Stomach (tissue), 8 donors: ENCODE measurements at regions not wholly inside any gene's neighbourhood (a gene's known extent, or its start where the extent isn't known, plus 50 kb on each side); places are given as distances from the start of the nearest gene placed in this dataset.

Source experiments
- DNase-seq, 2 donors: peaks; one replicate each; pipeline versions ENCODE4 v3.0.0 to v3.0.0-alpha.2; 2013 to 2019
- H3K27ac ChIP-seq, 5 donors: fragments of 200-600 bp in 4 of 5; sonication (generic) in 4 of 5; one replicate each; pipeline ENCODE4 v1.5.1; 2013 to 2019; ENCODE audit warnings: mild to moderate bottlenecking in 1 of 5, moderate library complexity in 1 of 5
- H3K27me3 ChIP-seq, 3 donors: fragments of 200-600 bp; sonication (generic); one replicate each; pipeline ENCODE4 v1.5.1; 2017 to 2019; ENCODE audit warnings: mixed run types in 1 of 3
- H3K36me3 ChIP-seq, 4 donors: fragments of 200-600 bp; sonication (generic); 1 replicate in 3 of 4; 2 replicates in 1 of 4; pipeline ENCODE4 v1.5.1; 2016 to 2019
- H3K4me1 ChIP-seq, 4 donors: fragments of 200-600 bp; sonication (generic); one replicate each; pipeline ENCODE4 v1.5.1; 2016 to 2019
- H3K4me3 ChIP-seq, 4 donors: fragments of 200-600 bp; sonication (generic) in 3 of 4; one replicate each; pipeline ENCODE4 v1.5.1; 2016 to 2019; ENCODE audit warnings: mild to moderate bottlenecking in 1 of 4
- H3K9me3 ChIP-seq, 4 donors: fragments of 200-600 bp; sonication (generic); one replicate each; pipeline ENCODE4 v1.5.1; 2016 to 2019
- CTCF ChIP-seq, 7 experiments: fragments of 450-650 bp in 4 of 7; fragments of 200-600 bp in 3 of 7; sonication (generic) in 3 of 7; IDR thresholded peaks; one replicate each; pipeline ENCODE4 v1.5.1; 2016 to 2019; ENCODE audit warnings: antibody characterized with exemption in 7 of 7, control low read depth in 2 of 7, mild to moderate bottlenecking in 1 of 7
- EP300 ChIP-seq: sonication (generic); formaldehyde crosslinking; IDR thresholded peaks from one replicate; pipeline ENCODE4 v1.6.1; 2017; ENCODE audit warnings: antibody characterized with exemption
- POLR2A ChIP-seq, 4 donors: fragments of 450-650 bp; IDR thresholded peaks; one replicate each; pipeline ENCODE4 v1.6.1; 2016; ENCODE audit warnings: antibody characterized with exemption in 4 of 4, control low read depth in 2 of 4, mild to moderate bottlenecking in 1 of 4, moderate library complexity in 1 of 4
- POLR2AphosphoS5 ChIP-seq, 3 donors: sonication (generic); formaldehyde crosslinking; IDR thresholded peaks; one replicate each; pipeline ENCODE4 v1.6.1; 2016; ENCODE audit warnings: antibody characterized with exemption in 3 of 3
- WGBS, 5 donors: extraction: QIAGEN DNeasy Blood & Tissue Kit in 3 of 5; methylation state at CpG; one replicate each; pipeline versions ENCODE4 v1.1.5 to v1.1.7; 2013 to 2018; 5-methylcytosine and 5-hydroxymethylcytosine counted together
- intact Hi-C: fragments of 100-400 bp; cut with DNase I; formaldehyde crosslinking; loops from one replicate; pipeline ENCODE4 v1.15.1; 2023; ENCODE audit warnings: low total_unique reads
- donor health status: healthy with polysubstance abuse.
- donor health status: Bipolar disorder and iron deficiency.
- donor health status: healthy.

- intact Hi-C loops, result no loop called here
- no peak overlapping the region for H3K4me3 ChIP-seq
- no peaks in the 10 kb centered on the region for H3K4me1 ChIP-seq
- H3K27ac ChIP-seq, result no peak overlapping the region
- no peak for DNase-seq
- H3K9me3 ChIP-seq, result no peaks in the 10 kb centered on the region
- 47 to 67% (median 56%) methylated on average over 3 of the region's 3 CpGs for WGBS, 5 donors
- no peaks in the 10 kb centered on the region for H3K36me3 ChIP-seq
- TF ChIP-seq POLR2AphosphoS5 (IDR thresholded peaks at IDR 0.05) (no peak), POLR2A (IDR thresholded peaks at IDR 0.05) (no peak), CTCF (IDR thresholded peaks at IDR 0.05) (no peak), EP300 (no peak)
- no peaks in the 10 kb centered on the region for H3K27me3 ChIP-seq
These were observed 181.4 kb downstream of the GPAM start for GRCh38 chr10:112002206-112002605.

DNA sequence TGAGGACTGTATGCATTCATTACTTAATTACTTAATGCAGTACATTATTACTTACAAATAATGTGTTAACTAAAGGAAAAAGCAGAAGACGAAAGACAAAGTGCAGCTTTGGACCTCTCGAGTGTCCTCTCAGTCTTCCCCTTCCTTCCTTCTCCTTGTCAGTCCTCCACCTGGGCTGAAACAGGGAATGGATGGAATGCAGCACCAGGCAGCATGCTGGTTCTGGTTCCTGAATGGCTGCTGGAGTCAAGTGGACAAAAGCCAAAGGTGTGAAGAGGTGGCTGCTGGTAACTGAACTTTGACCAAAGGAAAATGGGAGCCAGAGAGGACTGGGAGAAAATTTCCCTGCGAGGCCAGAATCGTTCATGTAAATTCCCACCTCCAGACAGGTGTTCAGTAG, 179.5 kb downstream of the GPAM start:
- no peak overlapping the region for H3K4me3 ChIP-seq
- H3K4me1 ChIP-seq, result no peaks in the 10 kb centered on the region
- H3K9me3 ChIP-seq, result no peaks in the 10 kb centered on the region
- WGBS, 5 donors, result 78 to 90% (median 86%) methylated on average over 4 of the region's 4 CpGs
- no peak overlapping the region for H3K27ac ChIP-seq
- no peaks in the 10 kb centered on the region for H3K27me3 ChIP-seq
- no peak for DNase-seq
- no peaks in the 10 kb centered on the region for H3K36me3 ChIP-seq
- intact Hi-C loops, result no loop called here
- TF ChIP-seq POLR2AphosphoS5 (IDR thresholded peaks at IDR 0.05), result no peak
- TF ChIP-seq EP300, result no peak
- no peak for TF ChIP-seq POLR2A (IDR thresholded peaks at IDR 0.05)
- no peak for TF ChIP-seq CTCF (IDR thresholded peaks at IDR 0.05)

DNA sequence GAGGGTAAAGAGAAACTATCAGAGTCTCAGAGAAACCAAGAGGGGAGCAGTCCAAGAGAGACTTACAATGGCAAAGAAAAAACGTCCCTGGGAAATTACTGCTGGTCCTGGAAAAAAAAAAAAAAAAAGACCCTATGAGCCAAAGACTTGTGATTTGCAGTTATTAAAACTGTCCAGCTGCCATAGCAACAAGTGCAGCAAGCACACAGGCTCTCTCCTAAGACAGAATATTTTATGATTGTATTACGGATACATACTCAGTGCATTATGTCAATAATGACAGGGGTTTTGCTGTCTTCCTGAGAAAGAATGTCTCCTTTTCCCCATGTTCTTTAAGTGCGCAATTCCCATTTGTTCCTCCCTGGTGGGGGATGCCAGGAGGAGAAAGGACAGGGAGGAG, 178.5 kb downstream of the GPAM start:
- no peak overlapping the region for H3K27ac ChIP-seq
- no peaks in the 10 kb centered on the region for H3K36me3 ChIP-seq
- H3K4me3 ChIP-seq, result no peak overlapping the region
- intact Hi-C loops, result no loop called here
- WGBS, 5 donors, result 54 to 71% (median 64%) methylated on average over 3 of the region's 3 CpGs
- DNase-seq, result peak in 1 of 2 donors; percentile 16
- no peaks in the 10 kb centered on the region for H3K9me3 ChIP-seq
- TF ChIP-seq POLR2AphosphoS5 (IDR thresholded peaks at IDR 0.05) (no peak), POLR2A (IDR thresholded peaks at IDR 0.05) (no peak), CTCF (IDR thresholded peaks at IDR 0.05) (no peak), EP300 (no peak)
- no peaks in the 10 kb centered on the region for H3K27me3 ChIP-seq
- no peaks in the 10 kb centered on the region for H3K4me1 ChIP-seq

- no peaks in the 10 kb centered on the region for H3K27me3 ChIP-seq
- intact Hi-C loops, result no loop called here
- DNase-seq, result no peak
- H3K9me3 ChIP-seq, result no peaks in the 10 kb centered on the region
- no peak for TF ChIP-seq POLR2AphosphoS5 (IDR thresholded peaks at IDR 0.05)
- no peak overlapping the region for H3K27ac ChIP-seq
- H3K36me3 ChIP-seq, result no peaks in the 10 kb centered on the region
- no peaks in the 10 kb centered on the region for H3K4me1 ChIP-seq
- WGBS, 5 donors, result 73 to 100% (median 99%) methylated on average over 2 of the region's 2 CpGs
- no peak overlapping the region for H3K4me3 ChIP-seq
These were observed 177.2 kb downstream of the GPAM start for GRCh38 chr10:112006407-112006806.

DNA sequence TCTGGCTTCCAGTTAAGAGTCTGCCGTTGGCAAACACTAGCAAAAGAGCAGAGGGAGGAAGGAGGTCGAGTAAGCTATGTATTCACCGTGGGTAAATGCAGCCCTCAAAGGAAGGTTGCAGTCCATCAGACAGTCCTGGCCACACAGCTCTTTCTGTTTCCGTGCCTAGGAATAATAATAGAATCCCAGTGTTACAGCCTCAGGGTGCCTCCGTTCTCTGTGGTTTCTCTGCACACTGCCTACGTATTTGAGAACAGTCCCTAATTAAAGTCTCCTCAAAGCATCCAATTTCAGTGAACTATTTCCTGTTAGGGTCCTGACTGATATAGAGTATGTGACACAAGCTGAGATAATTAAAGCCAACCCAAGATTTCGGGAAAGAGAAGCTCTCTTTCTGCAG, 176.7 kb downstream of the GPAM start:
- Histone ChIP-seq H3K27ac (no peak overlapping the region), H3K4me3 (no peak overlapping the region), H3K4me1 (no peaks in the 10 kb centered on the region), H3K27me3 (no peaks in the 10 kb centered on the region), H3K9me3 (no peaks in the 10 kb centered on the region), H3K36me3 (no peaks in the 10 kb centered on the region)
- intact Hi-C loops, result no loop called here
- TF ChIP-seq EP300, result no peak
- no peak for TF ChIP-seq CTCF (IDR thresholded peaks at IDR 0.05)
- no peak for TF ChIP-seq POLR2A (IDR thresholded peaks at IDR 0.05)
- TF ChIP-seq POLR2AphosphoS5 (IDR thresholded peaks at IDR 0.05), result no peak
- no peak for DNase-seq
- WGBS, 5 donors, result 65 to 80% (median 77%) methylated on average over 7 of the region's 7 CpGs
